GM23248 (cell line): ENCODE measurements at regions not wholly inside any gene's neighbourhood (a gene's known extent, or its start where the extent isn't known, plus 50 kb on each side); places are given as distances from the start of the nearest gene placed in this dataset.
A peak's percentile ranks its signal among the peaks of the same experiment; 100 is the strongest.

ENCODE experiments used
- DNase-seq: peaks from one replicate; pipeline ENCODE4 v3.0.0-alpha.2; 2015
- H2AFZ ChIP-seq: fragments of 200-600 bp; sonication (generic); 2 replicates; pipeline ENCODE4 v1.6.1; 2016; ENCODE audit warnings: antibody characterized with exemption
- H3F3A ChIP-seq: fragments of 200-600 bp; sonication (generic); 2 replicates; pipeline ENCODE4 v1.6.1; 2016; ENCODE audit warnings: mild to moderate bottlenecking, antibody characterized with exemption, mixed run types; ENCODE audit not compliant: insufficient read depth
- H3K27ac ChIP-seq: fragments of 200-600 bp; sonication (generic); 2 replicates; pipeline ENCODE4 v1.5.1; 2016; ENCODE audit warnings: mild to moderate bottlenecking
- H3K27me3 ChIP-seq: fragments of 200-600 bp; sonication (generic); replicated peaks from 2 replicates; pipeline ENCODE4 v1.6.1; 2016; ENCODE audit warnings: mild to moderate bottlenecking; ENCODE audit not compliant: insufficient read depth
- H3K36me3 ChIP-seq: fragments of 200-600 bp; sonication (generic); 2 replicates; pipeline ENCODE4 v1.6.1; 2016; ENCODE audit warnings: low read depth, mild to moderate bottlenecking
- H3K4me1 ChIP-seq: fragments of 200-600 bp; sonication (generic); 2 replicates; pipeline ENCODE4 v1.6.1; 2016; ENCODE audit warnings: mild to moderate bottlenecking; ENCODE audit not compliant: insufficient read depth
- H3K4me2 ChIP-seq: fragments of 200-600 bp; sonication (generic); one replicate; pipeline ENCODE4 v1.6.1; 2016; ENCODE audit warnings: mild to moderate bottlenecking; ENCODE audit not compliant: unreplicated experiment
- H3K4me3 ChIP-seq: fragments of 200-600 bp; sonication (generic); 2 replicates; pipeline ENCODE4 v1.5.1; 2016; ENCODE audit warnings: mild to moderate bottlenecking
- H3K79me2 ChIP-seq: fragments of 200-600 bp; sonication (generic); 2 replicates; pipeline ENCODE4 v1.6.1; 2016; ENCODE audit warnings: mild to moderate bottlenecking; ENCODE audit not compliant: insufficient read depth
- H3K9ac ChIP-seq: fragments of 200-600 bp; sonication (generic); 2 replicates; pipeline ENCODE4 v1.6.1; 2016; ENCODE audit warnings: mild to moderate bottlenecking
- H3K9me2 ChIP-seq: fragments of 200-600 bp; sonication (generic); 2 replicates; pipeline ENCODE4 v1.6.1; 2016; ENCODE audit warnings: mixed run types, mild to moderate bottlenecking, moderate library complexity; ENCODE audit not compliant: insufficient read depth
- H3K9me3 ChIP-seq: fragments of 200-600 bp; sonication (generic); one replicate; pipeline ENCODE4 v1.6.1; 2017; ENCODE audit warnings: low read depth
- H4K20me1 ChIP-seq: fragments of 200-600 bp; sonication (generic); 2 replicates; pipeline ENCODE4 v1.6.0; 2016; ENCODE audit not compliant: insufficient read depth
- EZH2 ChIP-seq: fragments of 200-600 bp; sonication (generic); IDR thresholded peaks from 2 replicates; pipeline ENCODE4 v1.6.1; 2018; ENCODE audit warnings: antibody characterized with exemption, mild to moderate bottlenecking; ENCODE audit not compliant: insufficient read depth, poor library complexity, severe bottlenecking
- EZH2phosphoT487 ChIP-seq: fragments of 200-600 bp; sonication (generic); IDR thresholded peaks from 2 replicates; pipeline ENCODE4 v1.6.1; 2018; ENCODE audit warnings: antibody characterized with exemption, moderate library complexity, mild to moderate bottlenecking, low read depth; ENCODE audit not compliant: insufficient read depth
- WGBS, 2 experiments: methylation state at CpG; one replicate each; pipeline ENCODE4 v1.1.6; 2015 to 2017; ENCODE audit warnings: low lambda C conversion rate in 2 of 2, low coverage in 1 of 2; ENCODE audit errors: missing lambda C conversion rate in 2 of 2; 5-methylcytosine and 5-hydroxymethylcytosine counted together
- in situ Hi-C: fragments of 300-500 bp; cut with MboI; formaldehyde crosslinking; loops from 2 replicates; pipeline ENCODE4 v1.15.0; 2020

DNA sequence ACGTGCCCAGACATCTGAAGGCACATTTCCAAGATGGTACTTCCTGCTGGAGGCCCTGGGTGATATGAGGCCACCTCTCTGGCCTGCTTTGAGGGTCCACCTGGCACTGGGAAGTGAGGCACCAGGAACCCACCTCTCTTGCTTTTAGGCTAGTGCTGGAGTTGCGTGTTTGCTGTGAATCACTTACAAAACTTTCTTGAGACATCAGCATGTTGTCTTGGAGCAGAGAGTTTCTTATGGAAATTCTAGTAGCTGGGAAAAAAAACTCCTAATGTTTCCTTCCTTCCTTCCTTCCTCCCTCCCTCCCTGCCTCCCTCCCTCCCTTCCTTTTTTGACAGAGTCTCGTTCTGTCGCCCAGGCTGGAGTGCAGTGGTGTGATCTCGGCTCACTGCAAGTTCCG lies 341.3 kb downstream of the MIAT start:
- H3K9ac ChIP-seq: no peak overlapping the region
- H3K27ac ChIP-seq: no peak overlapping the region
- no peak for TF ChIP-seq EZH2phosphoT487
- TF ChIP-seq EZH2: no peak
- no peak overlapping the region for H3K4me2 ChIP-seq
- H3K27me3 ChIP-seq: peaks cover 35% of the 10 kb centered on the region
- no peaks in the 10 kb centered on the region for H3K4me1 ChIP-seq
- H3K79me2 ChIP-seq: no peaks in the 10 kb centered on the region
- no peak for DNase-seq
- no peaks in the 10 kb centered on the region for H3K9me3 ChIP-seq
- WGBS, 2 experiments: 21 to 28% methylated on average over 3 to 6 of the region's 6 CpGs
- H3K4me3 ChIP-seq: no peak overlapping the region
- H3K36me3 ChIP-seq: no peaks in the 10 kb centered on the region
- H3K9me2 ChIP-seq: no peaks in the 10 kb centered on the region
- H4K20me1 ChIP-seq: no peaks in the 10 kb centered on the region
- no peaks in the 10 kb centered on the region for H3F3A ChIP-seq
- H2AFZ ChIP-seq: no peak overlapping the region
- in situ Hi-C loops: no loop called here

DNA sequence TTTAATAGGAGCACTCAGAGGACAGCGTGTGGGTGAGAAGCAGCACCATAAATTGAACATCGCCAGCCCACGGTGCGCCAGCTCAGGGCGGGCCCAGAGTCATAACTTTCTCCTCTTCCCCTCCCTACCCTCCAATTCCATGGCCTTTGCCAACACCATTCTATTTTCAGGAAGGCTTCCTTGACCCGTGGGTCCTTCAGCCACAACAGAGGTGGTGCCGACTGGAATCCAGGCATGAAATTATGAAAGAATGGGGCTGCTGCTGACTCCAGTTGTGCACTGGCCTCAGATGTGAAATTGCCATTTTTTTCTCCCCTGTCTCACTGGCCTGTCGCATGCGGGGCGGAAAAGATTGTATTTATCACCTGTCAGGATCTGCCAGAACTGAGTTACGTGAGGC lies 345.9 kb downstream of the MIAT start:
- Histone ChIP-seq H3K4me1 (no peaks in the 10 kb centered on the region), H3K9me2 (no peaks in the 10 kb centered on the region), H3K9me3 (no peaks in the 10 kb centered on the region), H2AFZ (no peak overlapping the region), H3K9ac (no peak overlapping the region), H3K36me3 (no peaks in the 10 kb centered on the region), H3K4me2 (no peak overlapping the region), H4K20me1 (no peaks in the 10 kb centered on the region), H3F3A (no peaks in the 10 kb centered on the region), H3K27ac (no peak overlapping the region), H3K79me2 (no peaks in the 10 kb centered on the region), H3K4me3 (no peak overlapping the region), H3K27me3 (peaks cover 13% of the 10 kb centered on the region)
- WGBS, 2 experiments: 79 to 83% methylated on average over 11 of the region's 11 CpGs
- in situ Hi-C loops: no loop called here
- TF ChIP-seq EZH2 (no peak), EZH2phosphoT487 (no peak)
- no peak for DNase-seq

DNA sequence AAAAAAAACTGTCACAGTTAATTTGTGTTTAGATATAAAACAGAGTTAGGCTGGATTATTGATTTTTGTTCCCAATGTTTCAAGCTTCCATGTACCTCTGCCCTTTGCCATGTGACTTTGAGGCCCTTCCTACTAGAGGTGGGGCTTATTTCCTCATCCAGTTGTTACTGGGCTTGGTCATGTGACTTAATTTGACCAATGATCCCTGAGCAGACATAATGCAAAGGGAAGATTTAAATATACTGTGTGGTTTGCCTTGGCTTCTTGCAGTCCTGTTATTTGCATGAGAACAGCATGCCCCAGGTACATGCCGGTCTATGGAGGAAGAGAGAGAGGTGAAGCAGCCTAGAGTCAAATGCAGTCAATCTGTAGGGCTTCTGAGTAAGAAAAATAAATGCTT lies 347.0 kb downstream of the MIAT start:
- DNase-seq: no peak
- H3K4me2 ChIP-seq: no peak overlapping the region
- no peaks in the 10 kb centered on the region for H3K36me3 ChIP-seq
- no peak overlapping the region for H2AFZ ChIP-seq
- 72 to 88% methylated on average over 1 of the region's 1 CpG for WGBS, 2 experiments
- TF ChIP-seq EZH2 (no peak), EZH2phosphoT487 (no peak)
- no peak overlapping the region for H3K9ac ChIP-seq
- in situ Hi-C loops: no loop called here
- no peaks in the 10 kb centered on the region for H3K9me2 ChIP-seq
- no peak overlapping the region for H3K4me3 ChIP-seq
- no peaks in the 10 kb centered on the region for H4K20me1 ChIP-seq
- H3K27ac ChIP-seq: no peak overlapping the region
- H3K27me3 ChIP-seq: peaks cover 13% of the 10 kb centered on the region
- no peaks in the 10 kb centered on the region for H3K79me2 ChIP-seq
- no peaks in the 10 kb centered on the region for H3K9me3 ChIP-seq
- no peaks in the 10 kb centered on the region for H3K4me1 ChIP-seq
- no peaks in the 10 kb centered on the region for H3F3A ChIP-seq

DNA sequence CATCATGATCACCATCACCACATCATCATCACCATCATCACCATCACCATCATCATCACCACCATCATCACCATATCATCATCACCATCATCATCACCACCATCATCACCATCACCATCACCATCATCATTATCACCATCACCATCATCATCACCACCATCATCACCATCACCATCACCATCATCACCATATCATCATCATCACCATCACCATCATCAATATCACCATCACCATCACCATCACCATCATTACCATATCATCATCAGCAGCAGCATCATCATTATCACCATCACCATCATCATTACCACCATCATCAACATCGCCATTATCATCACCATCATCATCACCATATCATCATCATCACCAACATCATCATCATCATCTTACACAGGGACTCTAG lies 351.1 kb downstream of the MIAT start:
- in situ Hi-C loops: no loop called here
- peaks cover 5% of the 10 kb centered on the region; the same call in 1 of the 2 replicates for H3K27me3 ChIP-seq

DNA sequence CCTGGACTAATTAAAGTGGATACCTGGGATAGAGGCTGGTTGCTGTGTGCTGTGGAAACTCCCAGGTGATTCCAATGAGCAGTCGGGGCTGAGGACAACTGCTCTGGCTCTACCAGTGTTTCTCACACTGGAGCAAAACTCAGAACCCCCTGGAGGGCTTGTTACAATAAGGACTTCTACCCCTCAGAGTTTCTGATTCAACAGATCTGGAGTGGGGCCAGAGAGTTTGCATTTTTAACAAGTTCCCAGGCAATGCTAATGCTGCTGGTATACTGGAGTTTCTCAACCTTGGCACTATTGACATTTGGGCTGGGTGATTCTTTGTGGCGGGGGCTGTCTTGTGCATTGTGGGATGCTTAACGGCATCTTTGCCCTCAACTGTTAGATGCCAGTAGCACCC lies 353.7 kb downstream of the MIAT start:
- Histone ChIP-seq H3K36me3 (no peaks in the 10 kb centered on the region), H3K9me2 (no peaks in the 10 kb centered on the region), H3K9ac (no peak overlapping the region), H3F3A (no peaks in the 10 kb centered on the region), H3K9me3 (no peaks in the 10 kb centered on the region), H3K27me3 (peaks cover 5% of the 10 kb centered on the region), H3K79me2 (no peaks in the 10 kb centered on the region), H3K4me3 (no peak overlapping the region), H2AFZ (no peak overlapping the region), H3K4me1 (no peaks in the 10 kb centered on the region), H4K20me1 (no peaks in the 10 kb centered on the region), H3K27ac (no peak overlapping the region), H3K4me2 (no peak overlapping the region)
- in situ Hi-C loops: no loop called here
- 54 to 62% methylated on average over 3 of the region's 3 CpGs for WGBS, 2 experiments
- DNase-seq: peak; percentile 16
- no peak for TF ChIP-seq EZH2
- no peak for TF ChIP-seq EZH2phosphoT487

More for the DNA sequence above, 351.1 kb downstream of the MIAT start:
- H3K9me2 ChIP-seq: no peaks in the 10 kb centered on the region
- H3K79me2 ChIP-seq: no peaks in the 10 kb centered on the region
- no peak overlapping the region for H3K27ac ChIP-seq
- no peaks in the 10 kb centered on the region for H3K36me3 ChIP-seq
- no peak overlapping the region for H2AFZ ChIP-seq
- no peaks in the 10 kb centered on the region for H3F3A ChIP-seq
- H3K4me3 ChIP-seq: no peak overlapping the region
- no peak overlapping the region for H3K4me2 ChIP-seq
- TF ChIP-seq EZH2phosphoT487: no peak
- no peak for TF ChIP-seq EZH2
- H4K20me1 ChIP-seq: no peaks in the 10 kb centered on the region
- WGBS, 2 experiments: 19 to 35% methylated on average over 1 of the region's 1 CpG
- H3K4me1 ChIP-seq: no peaks in the 10 kb centered on the region
- no peaks in the 10 kb centered on the region for H3K9me3 ChIP-seq
- no peak for DNase-seq
- no peak overlapping the region for H3K9ac ChIP-seq
